Right kidney (tissue), 1 donor: ENCODE measurements at regions not wholly inside any gene's neighbourhood (a gene's known extent, or its start where the extent isn't known, plus 50 kb on each side); places are given as distances from the start of the nearest gene placed in this dataset.

ENCODE experiments used
- DNase-seq: peaks from one replicate; pipeline ENCODE4 v3.0.0-alpha.2; 2016

GRCh38 chr15:39456582-39457330 lies 124.1 kb upstream of the THBS1 start:
- DNase-seq = no peak

GRCh38 chr15:39458131-39458530 lies 122.7 kb upstream of the THBS1 start:
- no peak for DNase-seq

- no peak for DNase-seq
These were observed 121.3 kb upstream of the THBS1 start for GRCh38 chr15:39459548-39459947.

- DNase-seq = no peak
These were observed 120.1 kb upstream of the THBS1 start for GRCh38 chr15:39460748-39461147.

GRCh38 chr15:39461536-39462130 lies 119.2 kb upstream of the THBS1 start:
- no peak for DNase-seq

- no peak for DNase-seq
These were observed 118.2 kb upstream of the THBS1 start for GRCh38 chr15:39462691-39463090.

- DNase-seq = no peak
These were observed 114.8 kb upstream of the THBS1 start for GRCh38 chr15:39465843-39466749.

GRCh38 chr15:39466750-39467105 lies 114.2 kb upstream of the THBS1 start:
- no peak for DNase-seq

GRCh38 chr15:39468331-39468730 lies 112.5 kb upstream of the THBS1 start:
- DNase-seq = no peak

GRCh38 chr15:39468828-39469227 lies 112.1 kb upstream of the THBS1 start:
- no peak for DNase-seq

GRCh38 chr15:39471785-39472574 lies 108.9 kb upstream of the THBS1 start:
- DNase-seq = no peak

GRCh38 chr15:39472621-39473297 lies 108.1 kb upstream of the THBS1 start:
- no peak for DNase-seq

- no peak for DNase-seq
These were observed 107.5 kb upstream of the THBS1 start for GRCh38 chr15:39473298-39473947.

- no peak for DNase-seq
These were observed 106.2 kb upstream of the THBS1 start for GRCh38 chr15:39474657-39475056.

- DNase-seq = no peak
These were observed 101.9 kb upstream of the THBS1 start for GRCh38 chr15:39478996-39479395.

GRCh38 chr15:39479911-39480310 lies 101.0 kb upstream of the THBS1 start:
- no peak for DNase-seq

GRCh38 chr15:39482459-39482858 lies 98.4 kb upstream of the THBS1 start:
- DNase-seq = no peak

- DNase-seq = no peak
These were observed 94.0 kb upstream of the THBS1 start for GRCh38 chr15:39486621-39487457.

- DNase-seq = no peak
These were observed 93.5 kb upstream of the THBS1 start for GRCh38 chr15:39487458-39487735.

- DNase-seq = no peak
These were observed 92.4 kb upstream of the THBS1 start for GRCh38 chr15:39488516-39488915.

- DNase-seq = no peak
These were observed 91.9 kb upstream of the THBS1 start for GRCh38 chr15:39488961-39489360.
